ENCODE measurements at regions not wholly inside any gene's neighbourhood (a gene's known extent, or its start where the extent isn't known, plus 50 kb on each side); places are given as distances from the start of the nearest gene placed in this dataset.

DNA sequence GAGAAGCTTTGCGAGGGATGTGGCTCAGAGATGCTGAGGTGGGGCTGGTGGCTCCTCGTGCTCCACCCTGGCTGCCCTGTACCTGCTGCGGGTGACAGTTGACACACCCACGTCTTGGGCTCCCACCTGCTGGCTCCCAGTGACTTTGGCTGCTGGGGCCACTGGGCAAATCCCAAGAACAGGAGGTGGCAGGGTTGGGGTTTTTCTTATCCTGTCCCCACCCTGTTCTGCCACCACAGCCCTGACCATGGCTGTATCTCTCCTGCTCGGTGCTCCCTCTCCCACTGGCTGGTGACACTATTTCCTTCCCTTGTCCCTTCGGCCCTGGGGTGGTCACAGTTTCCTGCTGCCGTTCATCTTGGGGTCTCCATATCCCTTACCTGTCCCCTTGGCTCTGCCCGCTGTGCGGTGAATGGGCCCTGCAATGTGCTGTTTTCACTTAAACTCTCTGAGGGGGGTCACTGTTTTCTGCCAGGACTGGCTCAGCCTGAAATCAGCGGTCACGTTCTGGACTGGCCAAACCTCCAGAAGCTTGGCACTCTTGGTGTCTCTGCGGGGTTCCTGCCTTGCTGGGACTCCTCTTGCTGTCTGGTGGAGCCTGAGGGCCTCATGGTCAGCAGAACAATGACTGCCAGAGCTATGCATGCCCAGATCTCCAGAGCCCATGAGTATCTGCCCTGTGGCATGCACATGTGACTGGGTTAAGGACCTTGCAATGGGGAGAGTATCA is 144.2 kb downstream of the IRF8 start:
- DNase-seq, result no peak

DNA sequence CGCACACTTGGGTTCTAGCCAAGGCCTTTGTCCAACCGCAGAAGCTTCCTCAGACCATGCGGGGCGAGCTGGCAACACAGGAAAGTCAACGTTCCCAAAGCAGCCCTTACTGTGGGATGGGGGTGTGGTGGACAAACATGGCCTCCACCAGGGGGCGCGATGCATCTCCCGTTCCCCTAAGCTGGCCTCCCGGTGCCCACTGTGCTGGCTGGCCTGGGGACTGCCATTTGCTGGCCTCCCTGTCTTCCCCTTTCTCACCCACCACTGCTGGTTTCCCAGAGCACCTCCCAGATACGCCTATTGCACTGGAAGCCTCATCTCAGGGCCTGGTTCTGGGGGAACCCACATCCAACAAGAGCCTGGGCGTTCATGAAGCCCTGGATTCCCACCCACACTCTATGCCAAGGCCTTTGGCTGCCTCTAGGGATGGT is 145.3 kb downstream of the IRF8 start:
- peak in 1 of 2 experiments; percentile 12 for DNase-seq

DNA sequence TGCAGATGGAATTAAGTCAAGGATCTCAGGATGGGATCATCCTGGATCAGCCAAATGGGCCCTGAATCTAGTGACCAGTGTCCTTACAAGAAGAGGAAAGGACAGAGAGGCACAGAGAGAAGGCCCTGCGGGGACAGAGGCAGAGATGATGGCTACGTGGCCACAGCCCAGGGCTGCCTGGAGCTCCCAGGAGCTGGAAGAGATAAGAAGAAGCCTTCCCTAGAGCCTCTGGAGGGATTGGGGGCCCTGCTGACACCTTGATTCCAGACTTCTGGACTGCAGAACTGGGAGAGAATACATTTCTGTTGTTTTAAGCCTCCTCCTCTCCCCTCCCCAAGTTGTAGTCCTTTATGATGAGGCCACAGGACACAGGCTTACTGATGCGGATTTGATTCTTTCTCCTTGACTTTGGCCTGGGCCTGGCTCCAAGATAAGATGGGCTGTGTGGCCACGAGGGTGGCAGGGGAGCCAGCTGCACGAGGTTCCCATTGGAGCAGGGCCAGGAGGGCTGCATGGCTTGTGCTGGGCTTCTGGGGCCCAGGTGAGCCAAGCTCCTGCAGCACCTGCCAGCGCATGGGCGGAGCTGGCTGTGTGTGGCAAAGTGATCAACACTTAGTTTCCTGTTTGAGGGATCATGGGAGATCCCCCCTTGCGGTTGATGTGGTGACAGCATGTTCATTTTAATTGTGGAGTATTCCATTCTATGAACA is 146.1 kb downstream of the IRF8 start:
- DNase-seq, result peak; percentile 23 to 24

DNA sequence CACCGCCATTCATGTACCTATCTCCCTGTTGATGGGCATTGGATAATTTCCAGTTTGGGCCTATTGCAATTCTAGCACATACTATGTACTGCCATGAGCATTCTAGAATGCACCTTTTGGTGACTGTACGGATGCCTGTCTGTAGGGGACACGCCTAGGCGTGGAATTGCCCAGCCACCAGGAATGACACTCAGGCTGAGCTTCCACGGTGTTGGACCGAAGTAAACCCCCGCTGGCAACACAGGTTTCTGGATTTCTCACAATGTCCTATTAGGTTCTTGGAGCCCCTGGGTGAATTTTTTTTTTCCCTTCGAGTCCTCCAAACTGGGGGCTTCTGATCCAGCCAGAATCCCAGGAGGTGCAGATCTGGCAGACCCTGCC is 146.6 kb downstream of the IRF8 start:
- no peak for DNase-seq

DNA sequence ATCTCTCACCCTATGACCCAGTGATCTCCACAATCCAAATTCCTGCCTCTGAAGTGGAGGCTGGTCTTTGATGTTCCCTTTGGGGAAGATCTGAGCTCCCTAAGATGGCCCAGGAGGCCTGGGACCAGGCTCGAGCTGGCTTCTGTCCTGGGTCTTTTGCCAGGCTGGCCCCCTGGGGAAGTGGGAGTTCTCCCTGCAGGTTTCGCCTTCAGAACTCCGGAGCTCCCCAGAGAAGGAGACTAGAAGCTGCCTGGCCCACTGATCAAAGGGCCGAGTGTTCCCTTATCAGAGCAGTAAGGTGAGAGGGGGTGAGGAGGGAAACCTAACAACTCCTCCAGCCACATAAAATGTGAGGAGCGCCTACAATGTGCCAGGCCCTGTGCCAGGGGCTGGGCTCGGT is 147.1 kb downstream of the IRF8 start:
- DNase-seq, result no peak

DNA sequence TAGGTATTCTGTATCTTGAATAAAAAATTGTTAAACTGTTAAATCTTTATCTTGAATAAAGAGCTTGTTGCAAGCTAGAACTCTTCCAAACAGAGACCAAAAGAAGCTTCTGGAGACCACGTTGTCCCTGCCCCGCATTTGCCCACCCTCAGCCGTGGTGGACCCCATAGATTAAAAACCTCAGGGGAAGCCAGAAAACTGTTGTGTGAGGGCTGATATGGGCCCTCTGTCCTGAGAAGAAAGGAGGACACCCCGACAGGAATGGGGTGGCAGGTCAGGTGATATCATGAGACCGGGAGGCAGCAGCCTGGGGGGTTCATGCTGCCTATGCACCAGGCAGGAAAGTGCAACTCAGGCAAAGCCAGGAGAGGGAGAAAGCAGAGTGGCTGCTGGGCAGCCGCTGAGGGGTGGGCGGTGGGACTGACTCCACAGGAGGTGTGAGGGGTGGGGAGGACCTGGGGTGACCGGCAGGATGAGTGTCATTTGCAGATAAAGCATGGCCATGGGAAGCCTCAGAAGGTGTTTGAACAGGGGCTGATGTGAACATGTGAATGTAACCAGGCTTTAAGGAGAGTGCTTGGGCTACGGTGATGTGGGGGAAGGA is 147.8 kb downstream of the IRF8 start:
- no peak for DNase-seq

DNA sequence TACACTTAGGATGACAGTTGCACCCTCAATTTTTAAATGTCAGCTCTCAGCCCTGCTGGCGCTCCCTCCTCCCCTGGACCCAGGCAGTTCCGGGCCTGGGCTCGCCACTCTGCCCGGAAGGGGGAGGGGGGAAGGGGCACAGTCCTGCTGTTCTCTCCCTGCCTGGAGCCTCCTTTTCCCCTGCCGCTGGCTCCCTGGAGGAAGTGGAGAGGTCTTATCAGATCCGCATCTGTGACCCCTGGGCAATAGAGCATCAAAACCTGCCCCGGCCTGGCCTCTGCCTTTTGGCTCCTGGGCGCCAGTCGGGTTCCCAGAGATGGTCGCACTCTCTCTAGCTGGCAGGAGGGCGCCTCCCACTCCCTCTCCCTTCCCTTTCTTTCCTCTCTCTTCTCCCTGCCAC is 149.3 kb downstream of the IRF8 start:
- DNase-seq, result no peak

DNA sequence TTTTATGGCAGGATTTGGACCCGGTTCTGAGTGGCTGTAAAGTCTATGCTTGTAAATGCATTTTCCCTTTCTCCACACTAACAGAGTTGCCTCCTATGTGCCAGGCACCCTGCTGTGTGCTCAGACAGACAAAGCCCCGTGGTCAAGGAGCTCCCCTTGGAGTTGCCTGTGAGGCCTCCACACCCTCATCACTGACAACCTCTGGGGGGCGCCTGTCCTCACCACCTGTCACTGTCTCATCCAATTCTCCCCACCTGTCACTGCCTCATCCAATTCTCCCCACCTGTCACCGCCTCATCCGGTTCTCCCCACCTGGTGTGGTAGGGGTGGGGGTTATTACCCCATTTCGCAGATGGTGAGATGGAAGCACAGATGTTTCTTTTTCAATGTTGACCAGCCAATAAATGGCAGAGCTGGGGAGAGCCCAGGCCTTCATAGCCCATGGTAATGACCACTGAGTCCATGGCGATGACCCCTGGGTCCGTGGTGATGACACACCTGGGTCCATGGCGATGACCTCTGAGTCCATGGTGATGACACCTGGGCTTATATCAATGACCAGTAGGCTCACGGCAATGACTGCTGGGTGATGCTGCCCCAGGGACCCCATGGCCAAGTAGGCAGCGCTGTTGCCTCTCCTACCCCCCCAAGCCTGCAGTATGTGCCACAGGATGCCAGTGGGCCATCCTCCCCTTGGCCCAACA is 150.1 kb downstream of the IRF8 start:
- no peak for DNase-seq

DNA sequence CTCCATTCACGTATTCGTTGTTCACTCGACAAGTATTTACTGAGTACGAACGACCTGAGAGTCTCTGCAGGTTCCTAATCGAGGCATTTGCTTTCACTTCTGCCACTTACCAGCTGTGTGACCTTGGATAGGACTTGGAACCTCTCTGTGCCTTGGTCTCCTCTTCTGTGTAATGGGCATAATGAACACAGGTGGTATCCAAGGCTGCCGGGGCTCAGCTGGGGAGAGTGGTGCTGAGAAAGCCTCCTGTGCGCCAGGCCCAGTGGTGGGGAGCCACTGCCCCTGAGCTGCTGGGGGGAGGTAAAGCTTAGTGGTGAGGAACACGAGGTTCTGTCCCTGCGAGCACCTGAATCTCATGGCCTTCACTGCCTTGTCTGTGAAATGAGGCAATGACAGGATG is 150.7 kb downstream of the IRF8 start:
- DNase-seq, result no peak

DNA sequence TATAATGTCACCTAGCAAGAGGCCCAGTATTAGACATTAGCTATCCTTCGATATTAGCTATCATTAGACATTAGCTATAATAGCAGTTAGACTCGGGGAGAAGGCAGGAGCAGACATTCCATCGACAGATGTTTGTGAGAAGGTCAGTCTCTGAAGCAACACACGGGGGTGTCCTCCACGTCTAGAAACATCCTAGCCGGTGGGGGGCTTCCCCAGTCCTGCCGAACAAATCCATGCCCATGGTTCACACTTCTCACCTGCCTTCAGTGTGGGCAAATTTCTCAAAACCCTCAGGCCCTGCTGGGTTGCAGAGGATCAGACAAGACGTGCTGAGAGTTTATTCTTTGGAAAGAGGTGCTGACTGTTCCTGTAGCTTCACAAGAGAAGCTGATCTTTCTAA is 151.1 kb downstream of the IRF8 start:
- no peak for DNase-seq

DNA sequence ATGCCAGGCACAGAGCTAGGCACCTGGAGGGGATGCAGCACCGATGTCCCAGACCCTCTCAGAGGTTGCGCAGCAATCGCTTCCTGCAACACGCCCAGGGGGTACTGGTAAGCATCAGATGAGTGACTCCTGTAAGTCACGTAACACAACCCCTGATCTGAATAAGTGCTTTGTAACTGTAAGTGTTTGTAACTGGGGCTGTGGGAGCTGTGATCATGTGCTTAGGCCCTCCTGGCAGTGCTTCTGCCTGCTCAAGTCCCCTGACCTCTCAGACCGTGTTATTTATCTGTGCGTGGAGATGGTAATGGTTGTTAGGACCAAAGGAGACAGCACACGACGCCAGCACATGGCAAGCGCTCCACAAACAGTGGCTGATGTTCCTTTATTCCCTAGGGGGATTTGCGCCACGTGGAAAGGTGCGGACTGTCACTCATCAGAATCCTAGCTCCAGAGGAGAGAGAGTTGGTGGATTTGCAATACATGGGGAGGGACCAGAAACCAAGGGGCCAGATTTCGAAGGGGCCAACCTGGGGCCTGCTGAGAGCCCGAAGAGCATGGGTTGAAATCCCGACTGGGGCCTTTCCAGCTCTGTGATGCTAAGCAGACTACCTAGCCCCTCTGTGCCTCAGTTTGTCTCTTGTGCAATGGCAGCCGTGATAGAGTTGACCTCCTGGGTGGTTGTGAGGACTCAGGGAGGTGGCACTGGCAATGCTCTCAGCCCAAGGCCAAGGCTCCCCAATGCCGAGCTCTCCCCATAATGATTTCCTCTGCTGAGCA is 151.8 kb downstream of the IRF8 start:
- DNase-seq, result no peak

DNA sequence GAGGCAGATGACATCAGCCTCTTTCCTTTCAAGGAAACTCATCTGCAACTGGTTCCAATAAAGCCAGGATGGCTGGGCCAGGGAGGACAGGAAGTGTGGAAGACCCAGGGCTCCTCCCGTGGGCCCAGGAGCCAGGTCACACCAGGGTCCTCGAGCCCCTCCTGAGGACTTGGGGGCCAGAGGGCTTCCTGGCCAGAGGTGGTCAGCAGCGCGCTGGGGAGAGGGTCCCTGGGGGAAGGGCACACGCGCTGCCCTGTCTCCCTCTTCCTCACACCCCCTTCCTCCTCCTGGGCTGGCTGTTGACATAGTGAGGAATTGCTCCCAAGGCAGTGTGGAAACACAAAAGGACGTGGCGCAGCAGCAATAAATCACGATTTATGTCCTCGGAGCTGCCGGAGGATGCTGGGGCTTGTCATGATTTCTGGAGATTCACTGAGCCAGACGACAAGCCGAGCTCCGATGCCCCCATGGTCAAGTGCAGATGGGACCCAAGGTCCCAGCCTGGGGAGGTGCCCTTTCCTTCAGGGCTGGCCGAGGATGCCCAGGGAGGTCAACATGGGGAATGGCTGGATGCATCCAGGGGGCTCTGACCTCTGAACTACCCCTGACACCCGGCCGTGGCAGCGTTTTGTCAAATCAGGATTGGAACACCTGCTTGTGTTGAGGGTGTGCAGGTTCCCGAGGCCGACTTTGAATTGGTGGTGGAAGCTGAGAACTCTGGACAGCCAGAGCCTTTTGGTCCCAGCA is 152.6 kb downstream of the IRF8 start:
- no peak for DNase-seq

DNA sequence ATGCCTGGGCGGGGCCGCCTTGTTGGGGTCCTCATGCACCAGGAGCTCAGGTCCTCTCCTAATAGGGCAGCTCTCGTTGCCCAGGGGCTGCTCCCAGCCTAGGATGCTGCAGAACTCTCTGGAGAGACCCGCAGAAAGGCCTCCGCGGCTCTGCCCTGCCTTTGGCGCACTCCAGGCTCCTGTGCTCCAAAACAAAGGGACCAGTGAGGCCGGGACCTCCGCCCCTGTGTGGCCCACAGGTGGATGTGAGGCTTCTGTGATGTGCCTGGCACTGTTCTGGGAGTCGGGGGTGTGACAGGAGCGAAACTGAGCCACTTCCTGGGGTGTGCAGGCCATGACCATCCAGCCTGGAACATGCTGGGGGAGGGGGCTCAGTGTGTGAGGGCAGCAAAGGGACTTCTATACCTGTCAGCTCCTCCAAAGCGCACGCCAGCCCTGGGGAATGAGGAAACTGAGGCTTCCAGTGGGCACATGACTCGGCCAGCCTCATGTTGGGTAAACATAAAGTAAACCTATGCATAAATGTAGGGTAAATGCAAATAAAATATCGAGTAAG is 153.2 kb downstream of the IRF8 start:
- DNase-seq, result no peak

DNA sequence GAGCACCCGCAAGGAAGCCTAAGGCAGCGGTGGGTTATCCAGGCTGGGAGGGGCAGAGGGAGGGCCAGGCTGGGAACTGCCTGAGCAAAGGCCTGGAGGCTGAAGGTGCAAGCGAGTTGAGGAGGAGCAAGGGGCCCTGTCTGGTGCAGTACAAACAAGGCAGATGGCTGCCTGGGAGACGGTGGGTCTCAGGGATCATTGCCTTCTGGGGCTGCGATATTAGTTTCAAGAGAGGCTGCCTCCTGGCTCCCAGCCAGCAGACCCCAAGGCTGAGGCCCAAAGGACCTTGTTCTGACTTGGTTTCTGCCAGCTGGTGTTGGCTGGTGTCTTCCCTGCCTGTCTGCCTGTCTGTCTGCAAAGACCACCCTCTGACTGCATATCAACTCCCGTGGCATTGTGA is 154.0 kb downstream of the IRF8 start:
- no peak for DNase-seq

DNA sequence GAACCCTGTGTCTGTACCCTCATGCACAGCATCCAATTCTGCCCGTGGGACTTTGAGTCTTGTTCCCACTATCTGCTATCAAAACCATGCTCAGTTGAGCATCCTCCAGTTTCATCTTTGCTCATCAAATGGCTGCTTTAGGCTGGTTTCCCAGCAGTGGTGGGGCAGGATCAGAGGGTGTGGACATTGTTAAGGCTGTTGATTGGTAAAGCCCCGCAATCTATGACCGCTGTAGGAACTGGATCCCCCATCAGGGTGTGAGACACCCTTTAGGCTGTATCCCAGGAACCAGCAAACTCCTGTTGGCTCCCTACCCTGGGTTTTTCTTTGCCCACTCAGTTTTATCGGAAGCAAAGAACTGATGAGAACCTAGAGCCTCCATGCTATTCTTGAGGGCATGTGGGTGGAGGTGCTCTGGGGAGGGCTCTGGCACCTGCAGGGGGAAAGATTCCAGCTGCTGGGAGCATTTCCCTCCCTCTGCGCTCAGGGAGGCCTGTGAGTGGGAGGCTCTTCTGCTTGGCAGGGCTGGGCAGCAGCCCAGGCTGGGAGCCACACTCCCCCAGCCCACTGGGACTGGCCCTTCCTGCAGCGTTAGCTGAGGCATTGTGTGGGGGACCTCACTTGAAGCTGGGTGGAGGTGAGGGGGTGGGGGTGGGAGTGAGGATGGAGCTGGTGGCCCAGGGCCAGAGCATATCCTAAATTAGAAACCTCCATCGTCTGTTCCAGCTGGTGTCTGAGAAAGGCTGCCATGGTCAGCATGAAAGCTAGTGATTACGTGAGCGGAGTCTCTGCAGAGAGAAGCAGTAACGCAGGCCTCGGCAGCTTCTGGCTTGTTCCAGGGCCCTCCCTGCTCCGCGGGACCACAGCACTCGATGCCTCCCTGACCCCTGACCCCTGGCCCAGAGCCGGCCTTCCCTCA is 160.6 kb downstream of the IRF8 start:
- no peak for DNase-seq

DNA sequence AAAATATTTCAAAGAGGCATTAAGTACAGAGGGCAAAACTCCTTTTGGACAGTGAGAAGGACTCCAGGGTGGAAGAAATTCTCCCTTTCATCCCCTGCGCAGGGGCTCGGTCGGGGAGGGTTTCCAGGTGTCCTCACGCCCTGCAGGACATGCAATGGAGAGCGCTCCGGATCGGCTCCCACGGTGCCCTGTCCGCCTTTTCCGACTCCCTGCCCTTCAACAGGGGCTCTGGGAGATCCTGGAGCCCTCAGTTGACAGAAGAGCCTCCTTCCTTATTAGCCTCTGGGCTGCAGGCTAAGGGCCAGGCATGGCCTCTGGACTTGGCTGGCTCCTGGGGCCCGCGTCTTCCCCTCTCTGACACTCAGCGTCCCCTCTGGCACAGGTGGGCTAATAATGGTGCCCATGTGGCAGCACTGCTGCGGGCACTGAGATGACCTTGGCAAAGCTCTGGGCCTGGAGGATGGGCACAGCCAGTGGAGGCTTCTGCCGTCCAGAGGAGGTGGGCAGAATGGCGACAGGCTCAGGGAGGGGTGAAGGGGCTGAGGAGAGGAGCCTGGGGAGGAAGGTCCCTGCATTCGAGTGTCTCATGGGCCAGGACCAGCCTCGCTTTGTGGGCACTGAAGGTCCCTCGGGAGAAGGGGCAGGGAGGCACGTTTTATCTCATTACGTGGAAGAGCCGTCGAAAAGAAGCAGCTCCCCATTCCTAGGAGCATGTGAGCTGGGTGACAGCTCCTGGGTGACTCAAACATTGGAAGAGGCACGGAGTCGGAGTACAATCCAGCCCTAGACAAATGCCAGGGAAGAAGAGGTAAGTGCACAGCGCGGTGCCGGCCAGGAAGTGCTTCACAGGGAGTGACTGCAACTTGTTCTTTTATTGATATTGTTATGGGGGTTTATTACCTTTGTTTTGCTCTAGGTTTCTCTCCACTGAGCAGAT is 161.7 kb downstream of the IRF8 start:
- DNase-seq, result no peak

DNA sequence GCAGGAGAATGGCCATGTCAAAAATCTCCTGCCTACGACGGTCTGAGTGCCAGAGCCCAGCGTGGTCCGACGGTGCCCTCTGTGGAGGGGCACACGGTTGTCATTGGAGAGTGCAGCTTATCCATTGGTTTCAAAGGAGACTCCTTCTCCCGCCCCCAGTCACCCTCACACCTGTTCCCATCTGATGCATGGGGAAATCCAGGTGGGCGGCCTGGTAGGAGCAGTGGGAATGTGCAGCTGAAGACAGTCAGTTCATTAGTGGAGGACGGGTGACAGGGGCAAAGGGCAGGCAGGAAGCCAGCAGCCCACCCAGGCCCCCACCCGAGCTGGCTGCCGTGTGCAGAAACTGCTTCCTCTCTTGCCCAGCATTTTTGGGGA is 162.3 kb downstream of the IRF8 start:
- DNase-seq, result no peak

DNA sequence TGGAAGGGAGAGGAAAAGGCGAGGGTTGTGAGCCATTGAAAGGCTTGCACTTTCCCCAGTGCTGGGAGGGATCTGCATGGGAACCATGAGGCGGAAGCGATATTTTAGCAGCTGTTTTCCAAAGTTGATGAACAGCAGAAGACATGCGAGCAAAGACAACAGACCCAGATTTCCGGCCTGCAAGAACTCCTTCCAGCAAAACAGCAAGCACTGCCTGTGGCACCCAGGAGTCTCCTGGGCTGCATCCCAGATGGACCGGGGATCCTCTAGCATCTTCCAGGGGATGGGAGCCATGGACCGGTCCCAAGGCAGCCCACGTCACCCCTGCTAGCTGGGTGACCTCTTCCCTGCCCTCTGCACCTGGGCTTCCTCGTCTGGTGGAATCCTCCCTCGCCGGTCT is 162.8 kb downstream of the IRF8 start:
- no peak for DNase-seq

DNA sequence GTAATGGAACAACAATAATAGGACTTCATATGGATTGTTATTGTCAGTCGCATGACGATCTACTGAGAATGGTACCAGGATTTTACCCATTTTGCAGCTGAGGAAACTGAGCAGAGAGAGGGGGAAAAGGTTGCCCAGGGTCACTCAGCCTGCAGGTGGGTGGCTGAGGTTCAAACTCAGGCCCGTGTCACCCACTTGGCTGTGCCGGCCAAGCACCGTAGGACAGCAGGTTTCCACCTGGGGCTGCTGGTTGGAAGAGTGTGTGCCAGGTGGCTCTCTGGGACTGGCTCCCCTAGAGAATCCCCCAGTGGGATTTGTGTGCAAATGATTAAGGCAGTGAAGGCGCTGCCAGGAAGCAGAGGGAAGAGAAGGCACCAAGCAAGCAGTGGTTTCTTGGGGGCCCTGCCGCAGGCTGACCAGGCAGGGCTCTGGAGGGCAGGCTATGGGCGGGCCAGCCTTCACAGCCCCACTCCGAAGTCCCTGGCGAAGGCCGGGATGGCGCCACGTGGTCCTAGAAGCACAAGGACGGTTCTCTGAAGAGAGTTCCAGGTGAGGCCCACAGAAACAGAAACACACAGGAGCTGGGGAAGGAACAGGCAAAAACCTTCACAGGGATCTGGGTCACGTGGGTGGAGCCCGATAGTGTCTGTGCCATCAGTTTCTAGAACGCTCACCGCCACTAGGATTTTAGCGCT is 163.5 kb downstream of the IRF8 start:
- no peak for DNase-seq
